Kidney (tissue), 13 donors: ENCODE measurements at regions not wholly inside any gene's neighbourhood (a gene's known extent, or its start where the extent isn't known, plus 50 kb on each side); places are given as distances from the start of the nearest gene placed in this dataset.

Experiments used
- DNase-seq, 5 donors: peaks; one replicate each; pipeline ENCODE4 v3.0.0-alpha.2; 2013 to 2020
- FAIRE-seq: peaks from 2 replicates; lab custom pipeline; 2012; peaks lifted over from hg19 to GRCh38; lab: Jason Lieb, UNC
- H3K27ac ChIP-seq, 2 donors: one replicate each; pipeline ENCODE4 v1.7.0; 2013; ENCODE audit warnings: low read depth in 2 of 2, low read length in 2 of 2, inconsistent platforms in 1 of 2
- H3K27me3 ChIP-seq: one replicate; pipeline ENCODE4 v1.7.1; 2013; ENCODE audit warnings: low read length, inconsistent platforms; ENCODE audit not compliant: control insufficient read depth, insufficient read depth
- H3K36me3 ChIP-seq, 3 donors: one replicate each; pipeline versions ENCODE4 v1.7.0 to v1.7.1; 2013; ENCODE audit warnings: low read length in 3 of 3, control low read depth in 1 of 3, inconsistent platforms in 1 of 3; ENCODE audit not compliant: insufficient read depth in 3 of 3, control insufficient read depth in 2 of 3
- H3K4me1 ChIP-seq, 3 donors: one replicate each; pipeline versions ENCODE4 v1.7.0 to v1.7.1; 2013; ENCODE audit warnings: low read length in 3 of 3, inconsistent platforms in 1 of 3, low read depth in 1 of 3; ENCODE audit not compliant: control insufficient read depth in 2 of 3, insufficient read depth in 2 of 3
- H3K4me3 ChIP-seq, 3 donors: one replicate each; pipeline versions ENCODE4 v1.7.0 to v1.8.1; 2013; ENCODE audit warnings: low read length in 3 of 3, control low read depth in 1 of 3, inconsistent platforms in 1 of 3
- H3K9ac ChIP-seq, 3 donors: one replicate each; pipeline versions ENCODE4 v1.7.0 to v1.7.1; 2013; ENCODE audit warnings: low read length in 3 of 3, control low read depth in 1 of 3, inconsistent platforms in 1 of 3
- H3K9me3 ChIP-seq, 3 donors: one replicate each; pipeline versions ENCODE4 v1.7.0 to v1.7.1; 2013; ENCODE audit warnings: low read length in 3 of 3, control low read depth in 1 of 3, inconsistent platforms in 1 of 3; ENCODE audit not compliant: control insufficient read depth in 2 of 3, insufficient read depth in 1 of 3
- intact Hi-C: fragments of 100-400 bp; cut with DNase I; formaldehyde crosslinking; loops from one replicate; pipeline ENCODE4 v1.11.1; 2022
- TF ChIP-seq, protein P1 (sequence below): IDR thresholded peaks from 3 replicates; pipeline ENCODE4 v1.5.1; 2012; ENCODE audit warnings: mild to moderate bottlenecking, moderate library complexity, borderline replicate concordance; ENCODE audit not compliant: insufficient read depth; ENCODE audit errors: extremely low read depth
- donor health status: control.
- donor health status: control.
- donor health status: control.
- donor health status: control.
- donor health status: control.
- donor health status: DM: yes; HTN: yes; CAD: no.
- donor health status: Normal renal cell carcinoma (clear cell type).

DNA sequence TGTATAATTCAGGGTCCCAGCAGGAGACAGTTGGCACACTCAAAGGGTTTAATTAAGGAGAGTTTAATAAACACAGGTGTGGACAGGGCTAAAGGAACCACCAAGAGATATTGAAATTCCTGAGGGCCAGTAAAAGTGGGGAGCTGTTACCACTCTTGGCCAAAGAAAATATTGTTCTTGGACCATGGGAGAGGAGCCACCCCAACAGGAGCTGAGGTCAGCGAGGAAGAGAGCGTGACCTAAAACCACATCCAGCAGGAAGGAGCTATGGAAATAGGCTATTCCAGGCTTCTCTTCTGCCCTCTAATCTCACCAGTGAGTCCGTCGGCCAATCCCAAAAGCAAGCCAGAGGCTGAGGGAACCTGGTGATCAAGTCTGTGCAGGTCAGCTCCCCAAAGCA is 390.8 kb downstream of the MED13L start:
- Histone ChIP-seq H3K4me3 (no peak overlapping the region), H3K36me3 (no peaks in the 10 kb centered on the region), H3K4me1 (no peaks in the 10 kb centered on the region), H3K9ac (no peak overlapping the region), H3K27me3 (no peaks in the 10 kb centered on the region), H3K9me3 (no peaks in the 10 kb centered on the region), H3K27ac (no peak overlapping the region)
- intact Hi-C loops = no loop called here
- TF ChIP-seq, protein P1, sequence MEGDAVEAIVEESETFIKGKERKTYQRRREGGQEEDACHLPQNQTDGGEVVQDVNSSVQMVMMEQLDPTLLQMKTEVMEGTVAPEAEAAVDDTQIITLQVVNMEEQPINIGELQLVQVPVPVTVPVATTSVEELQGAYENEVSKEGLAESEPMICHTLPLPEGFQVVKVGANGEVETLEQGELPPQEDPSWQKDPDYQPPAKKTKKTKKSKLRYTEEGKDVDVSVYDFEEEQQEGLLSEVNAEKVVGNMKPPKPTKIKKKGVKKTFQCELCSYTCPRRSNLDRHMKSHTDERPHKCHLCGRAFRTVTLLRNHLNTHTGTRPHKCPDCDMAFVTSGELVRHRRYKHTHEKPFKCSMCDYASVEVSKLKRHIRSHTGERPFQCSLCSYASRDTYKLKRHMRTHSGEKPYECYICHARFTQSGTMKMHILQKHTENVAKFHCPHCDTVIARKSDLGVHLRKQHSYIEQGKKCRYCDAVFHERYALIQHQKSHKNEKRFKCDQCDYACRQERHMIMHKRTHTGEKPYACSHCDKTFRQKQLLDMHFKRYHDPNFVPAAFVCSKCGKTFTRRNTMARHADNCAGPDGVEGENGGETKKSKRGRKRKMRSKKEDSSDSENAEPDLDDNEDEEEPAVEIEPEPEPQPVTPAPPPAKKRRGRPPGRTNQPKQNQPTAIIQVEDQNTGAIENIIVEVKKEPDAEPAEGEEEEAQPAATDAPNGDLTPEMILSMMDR = no peak
- no peak for DNase-seq
- no peak for FAIRE-seq

DNA sequence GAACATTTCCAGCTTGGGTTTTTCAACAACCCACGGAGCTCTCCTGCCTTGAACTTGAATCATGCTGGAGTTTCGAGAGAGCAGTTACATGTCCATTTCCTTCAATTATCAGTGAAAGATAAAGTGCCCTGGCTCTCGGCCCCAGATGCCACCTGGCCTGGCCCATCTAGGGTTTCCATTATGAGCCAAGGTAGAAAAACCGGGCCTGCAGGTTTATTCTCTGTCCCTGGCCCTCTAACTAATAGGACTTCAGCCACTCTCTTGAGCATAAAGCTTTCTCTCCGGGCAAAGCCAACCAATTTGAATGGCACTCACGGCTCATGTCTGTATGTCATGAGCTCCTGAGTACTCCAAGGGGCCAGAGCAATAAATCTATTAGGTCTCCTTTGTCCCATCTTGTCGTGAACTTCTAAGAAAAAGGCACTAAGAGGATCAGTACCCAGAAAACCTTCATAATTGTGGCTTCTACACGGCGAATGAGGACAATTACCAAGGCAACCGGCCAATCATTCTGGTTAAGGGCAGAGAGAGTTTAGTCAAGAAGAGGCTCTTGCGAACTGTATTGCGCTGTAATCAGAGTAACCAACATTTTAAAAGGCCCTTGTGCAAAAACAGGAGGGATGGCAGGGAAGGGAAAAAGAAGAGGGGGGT is 392.3 kb downstream of the MED13L start:
- no peaks in the 10 kb centered on the region for H3K36me3 ChIP-seq
- H3K9me3 ChIP-seq = peaks cover 0 to 5% (median 0%) of the 10 kb centered on the region in 3 donors
- intact Hi-C loops = no loop called here
- TF ChIP-seq, protein P1 = no peak
- H3K4me1 ChIP-seq = no peaks in the 10 kb centered on the region
- no peaks in the 10 kb centered on the region for H3K27me3 ChIP-seq
- H3K27ac ChIP-seq = no peak overlapping the region
- no peak overlapping the region for H3K9ac ChIP-seq
- FAIRE-seq (no peak), DNase-seq (peak in 1 of 5 donors; percentile 27)
- no peak overlapping the region for H3K4me3 ChIP-seq

DNA sequence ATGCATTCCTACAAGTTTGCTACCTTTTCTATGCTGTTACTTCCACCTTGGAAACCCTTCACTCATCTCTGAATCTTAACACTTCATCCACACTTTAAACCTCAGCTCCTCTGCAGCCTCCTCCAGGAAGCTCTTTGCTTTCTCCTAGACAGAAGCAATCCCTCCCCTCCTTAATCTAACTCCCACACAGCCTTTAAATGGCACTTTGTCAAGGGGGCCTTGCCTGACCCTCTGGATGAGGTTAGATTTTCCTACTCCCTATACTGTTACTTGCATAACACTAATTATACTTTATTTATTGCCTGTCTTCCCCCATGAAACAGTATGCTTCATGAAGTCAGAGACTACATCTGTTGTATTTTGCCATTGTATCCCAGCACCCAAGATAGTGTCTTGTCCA is 394.6 kb downstream of the MED13L start:
- FAIRE-seq (no peak), DNase-seq (peak in 4 of 5 donors; percentile 37 to 75 (median 46))
- H3K4me3 ChIP-seq = no peak overlapping the region
- intact Hi-C loops = no loop called here
- H3K36me3 ChIP-seq = no peaks in the 10 kb centered on the region
- H3K9ac ChIP-seq = no peak overlapping the region
- TF ChIP-seq, protein P1 = no peak
- H3K4me1 ChIP-seq = no peaks in the 10 kb centered on the region
- no peaks in the 10 kb centered on the region for H3K27me3 ChIP-seq
- H3K27ac ChIP-seq = no peak overlapping the region
- H3K9me3 ChIP-seq = peaks cover 0 to 5% (median 0%) of the 10 kb centered on the region in 3 donors

DNA sequence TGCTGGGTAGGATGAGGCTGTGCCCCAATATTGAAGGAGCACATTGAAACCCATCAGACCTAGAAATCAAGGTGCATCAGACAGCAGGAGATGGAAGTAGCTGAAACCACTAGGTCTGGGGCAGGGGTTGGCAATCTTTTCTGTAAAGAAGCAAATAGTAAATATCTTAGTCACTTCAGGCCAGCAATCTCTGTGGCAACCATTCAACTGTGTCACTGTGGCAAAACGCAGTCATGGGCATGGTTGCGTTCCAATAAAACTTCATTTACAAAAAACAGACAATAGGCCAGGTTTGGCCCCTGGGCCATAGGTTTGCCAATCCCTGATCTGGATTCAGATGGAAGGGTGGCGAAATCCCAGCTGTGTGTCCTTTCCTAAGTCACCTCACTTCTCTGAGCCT is 397.3 kb downstream of the MED13L start:
- Histone ChIP-seq H3K27ac (no peak overlapping the region), H3K4me1 (no peaks in the 10 kb centered on the region), H3K9ac (no peak overlapping the region), H3K9me3 (peaks cover 0 to 8% (median 0%) of the 10 kb centered on the region in 3 donors), H3K4me3 (no peak overlapping the region), H3K27me3 (no peaks in the 10 kb centered on the region), H3K36me3 (no peaks in the 10 kb centered on the region)
- TF ChIP-seq, protein P1 = no peak
- intact Hi-C loops = no loop called here
- DNase-seq = no peak
- no peak for FAIRE-seq
